ENCODE measurements at regions not wholly inside any gene's neighbourhood (a gene's known extent, or its start where the extent isn't known, plus 50 kb on each side); places are given as distances from the start of the nearest gene placed in this dataset.

DNA sequence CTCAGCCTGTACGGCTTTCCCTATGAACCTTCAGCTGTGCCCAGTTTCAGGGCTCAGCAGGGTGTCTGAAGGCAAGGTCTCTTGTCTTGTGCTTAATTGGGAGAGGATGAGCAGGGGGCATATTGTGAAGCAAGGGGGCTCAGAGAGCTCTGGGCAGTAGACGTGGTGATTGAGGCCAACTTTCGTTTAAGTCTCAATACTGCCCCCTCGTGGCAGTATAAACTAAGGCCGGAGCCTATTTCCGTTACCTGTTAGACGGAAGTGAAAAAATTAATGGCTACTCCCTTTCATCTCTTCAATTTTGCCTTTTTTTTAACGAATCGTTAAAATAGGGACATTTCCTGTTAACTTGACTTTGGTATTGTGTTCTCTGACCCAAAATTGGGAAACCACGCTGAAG, 193.4 kb downstream of the TDRD15 start:
- TF ChIP-seq, protein P1, sequence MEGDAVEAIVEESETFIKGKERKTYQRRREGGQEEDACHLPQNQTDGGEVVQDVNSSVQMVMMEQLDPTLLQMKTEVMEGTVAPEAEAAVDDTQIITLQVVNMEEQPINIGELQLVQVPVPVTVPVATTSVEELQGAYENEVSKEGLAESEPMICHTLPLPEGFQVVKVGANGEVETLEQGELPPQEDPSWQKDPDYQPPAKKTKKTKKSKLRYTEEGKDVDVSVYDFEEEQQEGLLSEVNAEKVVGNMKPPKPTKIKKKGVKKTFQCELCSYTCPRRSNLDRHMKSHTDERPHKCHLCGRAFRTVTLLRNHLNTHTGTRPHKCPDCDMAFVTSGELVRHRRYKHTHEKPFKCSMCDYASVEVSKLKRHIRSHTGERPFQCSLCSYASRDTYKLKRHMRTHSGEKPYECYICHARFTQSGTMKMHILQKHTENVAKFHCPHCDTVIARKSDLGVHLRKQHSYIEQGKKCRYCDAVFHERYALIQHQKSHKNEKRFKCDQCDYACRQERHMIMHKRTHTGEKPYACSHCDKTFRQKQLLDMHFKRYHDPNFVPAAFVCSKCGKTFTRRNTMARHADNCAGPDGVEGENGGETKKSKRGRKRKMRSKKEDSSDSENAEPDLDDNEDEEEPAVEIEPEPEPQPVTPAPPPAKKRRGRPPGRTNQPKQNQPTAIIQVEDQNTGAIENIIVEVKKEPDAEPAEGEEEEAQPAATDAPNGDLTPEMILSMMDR (IDR thresholded peaks at IDR 0.05; ENCODE audit: insufficient read depth, low read length) = peak; percentile 33
- H3K4me3 ChIP-seq (ENCODE audit: low read depth, low read length) = no peak overlapping the region
- DNase-seq (ENCODE audit: low read depth) = no peak

DNA sequence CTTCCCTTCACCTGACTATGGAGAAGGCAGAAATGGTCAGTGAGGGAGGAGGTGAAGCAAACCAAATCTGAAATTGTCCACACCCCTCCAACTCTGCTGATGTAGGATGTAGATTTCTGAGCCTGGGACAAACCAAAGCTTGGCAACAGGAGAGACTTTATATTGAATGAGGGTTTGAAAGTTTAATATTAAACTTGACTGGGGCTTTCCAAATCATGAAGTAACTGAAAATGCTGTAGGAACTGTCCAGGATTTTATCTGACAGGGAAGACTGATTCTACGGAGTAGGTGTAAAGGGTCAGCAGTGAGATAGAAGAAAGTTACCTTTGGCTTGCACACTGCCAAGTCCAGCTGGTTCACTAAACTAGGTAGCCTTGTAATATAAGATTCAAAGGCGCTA, 194.5 kb downstream of the TDRD15 start:
- no peak for DNase-seq (ENCODE audit: low read depth)
- TF ChIP-seq, protein P1 (IDR thresholded peaks at IDR 0.05; ENCODE audit: insufficient read depth, low read length) = no peak

DNA sequence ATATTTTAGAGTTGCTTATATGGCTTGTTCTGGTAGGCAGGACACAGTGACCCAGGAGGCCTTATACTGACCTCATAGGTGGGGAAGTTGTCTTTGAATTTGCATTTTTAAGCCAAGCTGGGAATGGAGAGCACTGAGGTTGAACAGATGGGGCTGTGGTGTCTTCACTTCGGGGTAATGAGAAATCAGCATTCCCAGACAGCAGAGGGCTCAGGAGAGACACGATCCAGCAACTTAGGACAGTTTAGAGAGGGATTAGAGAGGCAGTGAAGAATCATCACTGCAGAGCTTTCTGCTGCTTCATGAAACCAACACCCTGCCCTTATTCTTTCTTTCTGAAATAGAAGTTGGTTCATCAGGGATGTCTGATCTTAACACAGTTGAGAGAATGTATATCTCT, 202.4 kb downstream of the TDRD15 start:
- H3K4me3 ChIP-seq (ENCODE audit: low read depth, low read length) = no peak overlapping the region
- TF ChIP-seq, protein P1 (IDR thresholded peaks at IDR 0.05; ENCODE audit: insufficient read depth, low read length) = no peak
- DNase-seq (ENCODE audit: low read depth) = no peak

More for the DNA sequence above, 194.5 kb downstream of the TDRD15 start:
- H3K4me3 ChIP-seq (ENCODE audit: low read depth, low read length) = no peak overlapping the region

DNA sequence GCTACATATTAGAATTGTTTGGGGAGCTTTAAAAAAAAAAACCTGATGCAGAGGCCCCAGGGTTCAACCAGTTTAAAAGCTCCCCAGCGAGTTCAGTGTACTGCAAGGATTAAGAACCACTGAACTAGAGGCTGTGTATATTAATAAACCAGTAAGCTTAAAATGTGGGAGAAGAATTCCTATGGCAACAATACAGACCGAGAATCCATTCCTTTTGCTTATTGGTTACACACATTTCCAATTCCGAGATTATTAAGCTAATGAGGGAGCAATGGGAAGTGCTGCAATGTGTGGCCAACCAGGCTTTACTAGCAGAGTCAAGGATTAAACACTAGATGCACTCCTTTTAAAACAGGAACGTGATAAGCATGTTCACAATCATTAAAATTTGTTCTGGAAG, 204.4 kb downstream of the TDRD15 start:
- TF ChIP-seq, protein P1 (IDR thresholded peaks at IDR 0.05; ENCODE audit: insufficient read depth, low read length) = no peak
- no peak for DNase-seq (ENCODE audit: low read depth)
- H3K4me3 ChIP-seq (ENCODE audit: low read depth, low read length) = no peak overlapping the region

DNA sequence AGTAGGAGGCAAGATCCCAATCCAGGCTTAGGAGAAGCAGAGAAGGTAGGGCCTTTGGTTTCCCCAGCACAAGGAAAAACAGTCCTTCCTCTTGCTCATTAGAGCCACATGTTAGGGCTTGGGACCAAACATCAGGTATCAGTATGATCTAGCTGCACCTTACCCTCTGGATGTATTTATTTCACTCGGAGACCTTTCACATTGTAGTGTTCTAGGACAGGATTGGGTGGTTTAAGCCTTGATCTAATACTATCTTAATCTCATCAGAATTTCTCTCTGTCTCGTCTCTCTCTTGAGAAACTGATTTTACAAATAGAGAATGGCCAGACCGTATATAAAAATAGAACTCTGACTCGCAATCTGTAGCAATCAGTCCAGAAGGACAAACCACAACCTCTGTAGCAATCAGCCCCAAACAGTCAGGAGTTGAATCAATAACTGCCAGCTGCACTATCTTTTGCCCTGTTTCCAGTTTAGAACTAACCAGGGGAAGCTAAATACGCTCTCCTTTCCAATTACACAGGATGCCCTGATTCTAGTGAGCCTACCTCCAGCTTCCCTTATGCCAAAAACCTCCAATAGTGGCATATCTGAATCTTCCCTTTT, 207.1 kb downstream of the TDRD15 start:
- H3K4me3 ChIP-seq (ENCODE audit: low read depth, low read length) = no peak overlapping the region
- DNase-seq (ENCODE audit: low read depth) = no peak
- TF ChIP-seq, protein P1 (IDR thresholded peaks at IDR 0.05; ENCODE audit: insufficient read depth, low read length) = no peak

DNA sequence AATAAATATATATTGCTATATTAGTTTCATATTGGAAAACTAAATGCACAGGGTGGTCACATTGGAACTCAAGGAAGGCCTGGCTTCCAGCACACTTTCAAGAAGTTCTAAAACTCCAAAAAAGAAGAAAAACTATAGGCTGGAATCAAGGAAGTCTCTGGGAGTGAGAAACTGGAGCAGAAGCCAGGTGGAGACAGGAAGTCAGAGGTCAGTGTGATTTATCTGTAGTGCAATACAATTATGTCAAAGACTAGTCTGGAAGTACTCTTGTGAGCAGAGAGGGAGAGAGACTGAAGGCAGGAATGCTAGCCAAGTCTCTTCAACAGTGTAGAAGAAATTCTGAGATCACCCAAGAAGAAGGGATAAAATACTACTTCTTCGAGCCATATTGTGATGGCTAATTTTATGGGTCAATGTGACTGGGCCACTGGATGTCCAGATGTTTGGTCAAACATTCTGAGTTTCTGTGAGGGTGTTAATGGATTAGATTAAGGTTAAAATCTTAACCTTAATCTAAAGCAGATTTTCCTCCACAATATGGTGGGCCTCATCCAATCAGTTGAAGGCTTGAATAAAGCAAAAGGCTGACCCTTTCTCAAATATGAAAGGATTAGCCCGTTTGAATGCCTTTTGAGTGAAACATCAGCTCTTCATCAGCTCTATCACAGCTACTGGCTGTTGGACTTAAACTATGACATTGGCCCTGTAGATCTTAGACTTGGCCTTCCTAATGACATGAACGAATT, 208.0 kb downstream of the TDRD15 start:
- no peak overlapping the region for H3K4me3 ChIP-seq (ENCODE audit: low read depth, low read length)
- TF ChIP-seq, protein P1 (IDR thresholded peaks at IDR 0.05; ENCODE audit: insufficient read depth, low read length) = no peak
- DNase-seq (ENCODE audit: low read depth) = no peak

All from fibroblast of the aortic adventitia (primary cell).